ENCODE measurements at regions not wholly inside any gene's neighbourhood (a gene's known extent, or its start where the extent isn't known, plus 50 kb on each side); places are given as distances from the start of the nearest gene placed in this dataset.
A peak's percentile ranks its signal among the peaks of the same experiment; 100 is the strongest.

DNA sequence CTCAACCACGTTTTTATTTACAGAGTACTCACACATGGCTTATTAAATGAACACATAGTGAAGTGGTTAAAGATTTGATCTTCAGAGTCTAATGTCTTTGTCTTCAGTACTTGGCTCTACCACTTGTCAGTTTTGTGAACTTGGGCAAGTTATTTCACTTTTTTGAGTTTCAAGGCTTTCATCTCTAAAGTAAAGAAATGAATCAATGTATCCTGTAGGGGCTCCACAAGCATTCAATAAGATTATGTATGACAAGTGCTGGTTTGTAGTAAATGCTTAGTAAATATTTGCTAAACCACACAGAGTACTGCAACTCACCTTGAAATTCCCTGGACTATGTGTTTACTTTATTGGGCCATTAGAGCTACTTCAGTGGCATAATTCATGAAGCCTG lies 446.0 kb upstream of the GOT2 start:
- no peak for DNase-seq
- no peak for TF ChIP-seq POLR2A (IDR thresholded peaks at IDR 0.05; ENCODE audit: low read length)
- no peak for TF ChIP-seq GATA1 (IDR thresholded peaks at IDR 0.05; ENCODE audit: low read depth, low read length)

DNA sequence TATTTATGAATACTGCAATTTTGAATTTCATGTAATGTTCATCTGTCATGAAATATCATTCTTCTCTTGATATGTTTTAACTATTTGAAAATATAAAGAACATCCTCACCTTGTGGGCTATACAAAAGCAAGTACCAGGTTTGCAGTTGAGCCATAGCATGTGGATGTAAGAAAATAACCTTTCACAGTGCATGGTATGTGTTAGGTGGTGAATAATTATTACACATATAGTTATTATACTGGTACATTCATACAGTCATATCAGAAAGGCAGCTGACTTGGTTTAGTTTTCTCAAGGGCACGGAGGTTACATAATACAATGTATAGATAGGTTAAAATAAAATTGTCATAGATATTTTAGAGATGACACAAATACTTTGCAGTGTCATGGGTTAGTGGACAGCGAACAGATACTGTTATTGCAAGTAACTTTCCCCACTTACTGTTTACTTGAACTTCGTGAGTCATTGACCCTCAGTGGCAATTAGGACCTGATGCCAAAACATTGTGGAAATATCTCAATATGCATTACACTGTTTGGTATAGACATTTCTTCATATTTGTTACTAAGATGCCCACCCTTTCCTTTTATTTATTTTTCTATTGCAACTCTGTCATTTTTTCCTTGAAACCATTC lies 445.4 kb upstream of the GOT2 start:
- no peak for DNase-seq
- no peak for TF ChIP-seq POLR2A (IDR thresholded peaks at IDR 0.05; ENCODE audit: low read length)
- no peak for TF ChIP-seq GATA1 (IDR thresholded peaks at IDR 0.05; ENCODE audit: low read depth, low read length)

DNA sequence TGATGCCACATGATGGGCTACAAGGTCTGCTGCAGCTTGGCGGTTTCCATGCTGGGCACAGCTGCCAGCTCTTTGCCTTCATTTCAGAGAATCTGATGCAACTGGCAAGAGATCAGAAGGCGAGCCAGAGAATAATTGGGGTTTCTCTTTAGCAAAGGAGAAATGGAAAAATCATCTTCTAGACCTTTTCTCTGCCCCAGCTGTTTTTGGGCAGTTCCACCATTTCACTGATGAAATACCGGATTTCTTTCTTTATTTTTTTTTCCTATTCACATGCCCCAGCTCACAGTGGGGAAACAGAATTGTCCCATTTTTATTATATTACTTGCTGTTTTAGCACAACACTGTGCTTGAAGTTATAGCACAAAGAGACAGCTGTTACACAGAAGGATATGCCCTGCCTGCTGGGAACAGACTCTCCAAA lies 439.3 kb upstream of the GOT2 start:
- DNase-seq: no peak
- TF ChIP-seq POLR2A (IDR thresholded peaks at IDR 0.05; ENCODE audit: low read length) (no peak), GATA1 (IDR thresholded peaks at IDR 0.05; ENCODE audit: low read depth, low read length) (no peak)

DNA sequence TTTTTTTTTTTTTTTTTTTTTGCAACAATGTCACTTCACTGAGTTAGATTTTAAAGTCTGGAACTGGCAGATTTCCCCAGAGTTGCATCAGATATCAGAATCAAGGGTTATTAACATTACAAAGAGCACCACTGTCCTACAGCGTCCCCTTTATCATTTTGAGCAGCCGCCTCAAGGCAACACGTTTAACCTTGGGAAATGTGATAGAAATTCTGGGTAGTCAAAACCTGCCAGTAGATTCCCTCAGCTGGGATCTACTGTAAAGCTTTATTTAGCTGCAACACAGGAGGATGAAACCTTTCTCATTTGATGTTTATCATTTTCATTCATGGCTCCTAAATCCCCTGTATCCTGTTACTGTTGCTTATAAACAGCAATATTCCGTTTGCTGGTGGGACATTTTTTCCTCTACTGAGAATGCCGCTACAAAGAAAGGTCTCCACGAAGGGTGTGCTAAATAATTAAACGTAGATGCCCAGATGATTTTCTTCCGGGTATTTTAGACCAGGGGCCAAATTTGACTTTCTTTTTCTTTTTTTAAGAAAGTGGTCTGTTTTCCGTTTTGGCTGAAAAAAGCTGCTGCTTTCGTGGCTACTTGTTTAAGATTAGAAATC lies 436.1 kb upstream of the GOT2 start:
- peak; percentile 9 to 14 for DNase-seq
- TF ChIP-seq GATA1 (IDR thresholded peaks at IDR 0.05; ENCODE audit: low read depth, low read length) (no peak), POLR2A (IDR thresholded peaks at IDR 0.05; ENCODE audit: low read length) (no peak)

DNA sequence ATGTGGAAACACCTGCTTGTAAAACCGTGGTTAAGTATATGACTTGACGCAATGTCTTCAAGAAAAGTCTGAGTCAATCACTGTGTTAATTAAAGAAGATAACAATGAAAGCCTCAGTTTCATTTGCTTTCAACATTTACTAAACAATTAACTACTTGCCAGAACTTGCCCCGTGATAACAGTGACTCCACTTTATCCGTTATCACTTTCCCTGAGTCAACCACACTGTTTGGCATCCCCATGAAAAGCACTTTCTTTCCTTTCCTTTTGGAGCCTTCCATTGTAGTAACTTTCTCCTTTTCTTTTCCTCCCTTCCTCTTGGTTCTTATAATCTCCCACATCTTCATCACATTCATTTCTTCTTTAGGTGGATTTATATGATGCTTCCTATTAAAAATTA lies 435.1 kb upstream of the GOT2 start:
- TF ChIP-seq POLR2A (IDR thresholded peaks at IDR 0.05; ENCODE audit: low read length): no peak
- no peak for TF ChIP-seq GATA1 (IDR thresholded peaks at IDR 0.05; ENCODE audit: low read depth, low read length)
- DNase-seq: no peak

DNA sequence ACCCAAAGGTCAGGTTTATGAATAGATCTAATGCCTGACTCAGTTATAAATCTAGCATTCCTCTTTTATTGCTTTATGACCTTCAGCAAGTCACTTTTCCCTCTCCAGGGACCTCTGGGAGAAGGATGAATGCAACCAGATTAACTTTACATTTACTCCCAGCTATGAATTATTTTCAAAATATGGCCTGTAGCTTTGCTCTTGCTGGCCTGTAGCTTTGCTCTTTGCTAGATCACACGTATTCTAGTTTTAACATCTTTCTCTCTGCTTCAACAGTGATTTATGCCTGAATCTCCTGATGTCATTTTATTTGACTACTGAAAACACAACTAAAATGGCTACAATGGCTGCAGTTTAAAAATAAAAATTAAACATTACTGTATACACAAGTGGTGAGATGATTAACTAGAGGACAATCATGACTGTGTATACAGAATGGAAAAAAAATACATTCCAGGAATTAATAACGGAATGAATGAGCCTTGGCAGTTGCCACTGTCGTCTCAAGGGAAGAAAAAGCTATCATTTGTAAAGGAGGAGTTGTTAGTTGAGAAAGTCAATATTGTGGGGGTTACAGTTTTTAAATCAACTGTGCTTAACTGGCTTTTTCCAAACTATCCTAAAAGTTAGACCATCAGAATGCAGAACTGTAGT lies 434.5 kb upstream of the GOT2 start:
- no peak for TF ChIP-seq POLR2A (IDR thresholded peaks at IDR 0.05; ENCODE audit: low read length)
- no peak for TF ChIP-seq GATA1 (IDR thresholded peaks at IDR 0.05; ENCODE audit: low read depth, low read length)

DNA sequence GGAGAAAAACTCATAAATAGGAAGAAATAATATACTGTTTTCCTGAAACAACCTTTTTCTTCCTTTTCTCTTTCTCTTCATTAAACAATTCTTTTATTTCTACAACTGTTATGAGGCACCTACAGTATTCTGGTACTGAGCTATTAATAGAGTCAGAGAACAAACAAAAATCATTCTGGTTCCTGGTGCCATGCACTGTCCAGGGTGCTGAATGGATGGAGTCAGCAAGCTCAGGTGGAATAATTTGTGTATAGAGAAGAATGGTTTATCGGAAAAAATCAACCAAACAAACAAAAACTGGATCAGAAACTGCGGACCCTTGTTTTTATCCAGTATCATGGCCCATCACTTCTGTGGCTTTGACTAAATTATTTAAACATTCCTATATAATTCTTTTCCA lies 430.3 kb upstream of the GOT2 start:
- TF ChIP-seq GATA1 (IDR thresholded peaks at IDR 0.05; ENCODE audit: low read depth, low read length) (no peak), POLR2A (IDR thresholded peaks at IDR 0.05; ENCODE audit: low read length) (no peak)
- DNase-seq: no peak

More for the DNA sequence above, 434.5 kb upstream of the GOT2 start:
- DNase-seq: no peak

DNA sequence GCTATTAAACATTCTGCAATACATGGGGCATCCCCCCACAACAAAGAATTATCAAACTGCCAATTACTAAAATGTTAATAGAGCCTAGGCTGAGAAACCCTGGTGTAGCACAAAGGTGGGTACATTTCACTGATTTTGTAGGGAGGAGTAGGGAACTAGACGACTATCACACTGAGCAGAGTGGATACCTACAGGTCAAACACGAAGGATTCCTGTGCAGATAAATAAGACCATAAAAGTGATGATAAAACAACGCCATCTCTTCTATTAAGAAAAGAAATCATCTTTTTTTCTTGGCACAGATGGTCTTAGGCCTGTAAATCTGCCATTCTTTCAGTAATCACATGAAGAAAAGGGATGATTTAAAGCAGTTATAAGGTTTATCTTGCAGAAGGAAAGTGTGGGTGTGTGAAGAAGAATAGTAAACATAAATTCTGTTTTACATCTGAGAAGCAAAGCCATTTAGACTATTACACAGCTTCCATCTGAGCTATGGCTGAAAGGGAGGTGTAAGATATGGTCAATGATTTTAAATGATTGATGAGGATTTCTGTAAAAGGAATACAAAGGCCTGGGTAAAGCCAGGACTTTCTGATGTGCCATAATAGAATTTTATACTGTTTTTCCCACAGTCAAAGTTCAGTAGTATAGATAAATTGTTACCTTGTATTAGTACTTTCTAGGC lies 429.4 kb upstream of the GOT2 start:
- DNase-seq: no peak
- TF ChIP-seq GATA1 (IDR thresholded peaks at IDR 0.05; ENCODE audit: low read depth, low read length) (no peak), POLR2A (IDR thresholded peaks at IDR 0.05; ENCODE audit: low read length) (no peak)

DNA sequence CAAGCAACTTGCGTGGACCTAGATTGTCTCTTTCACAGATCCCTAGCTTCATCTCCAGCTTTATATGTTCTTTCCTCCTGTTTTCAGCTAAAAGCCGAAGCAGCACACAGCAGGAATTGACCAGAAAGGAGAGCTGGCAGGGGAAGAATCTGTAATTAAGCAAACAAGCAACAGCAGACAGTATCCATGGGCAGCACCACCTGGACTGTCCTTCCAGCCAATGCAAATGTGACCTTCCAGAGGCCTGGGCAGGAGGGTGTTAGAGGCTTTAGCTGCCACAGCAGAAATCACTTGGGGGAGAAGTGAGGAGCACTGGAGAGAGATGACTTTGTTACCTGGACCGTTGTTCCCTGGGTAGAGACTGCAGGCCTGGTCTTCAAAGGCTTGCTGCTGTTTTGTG lies 427.6 kb upstream of the GOT2 start:
- TF ChIP-seq POLR2A (IDR thresholded peaks at IDR 0.05; ENCODE audit: low read length): no peak
- DNase-seq: no peak

DNA sequence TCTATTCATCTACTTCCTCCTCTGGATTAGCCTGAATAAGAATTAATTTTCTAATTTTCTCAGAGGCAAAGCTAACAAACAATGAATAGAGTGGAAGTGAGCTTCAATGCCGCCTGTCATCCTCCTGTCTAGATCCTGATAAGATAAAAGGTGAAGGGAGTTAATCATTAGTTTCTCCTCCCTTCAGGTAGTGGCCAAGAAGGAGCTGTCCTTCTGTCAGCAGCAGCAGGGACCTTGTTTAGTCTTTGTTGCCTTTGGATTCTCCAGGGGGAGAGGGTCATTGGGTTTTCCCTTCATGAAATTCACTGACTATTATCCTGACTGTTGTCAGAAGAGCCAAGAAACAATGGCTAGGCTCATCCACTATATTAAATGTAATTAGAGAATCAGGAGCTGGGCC lies 420.2 kb upstream of the GOT2 start:
- no peak for DNase-seq
- TF ChIP-seq GATA1 (IDR thresholded peaks at IDR 0.05; ENCODE audit: low read depth, low read length) (no peak), POLR2A (IDR thresholded peaks at IDR 0.05; ENCODE audit: low read length) (no peak)

DNA sequence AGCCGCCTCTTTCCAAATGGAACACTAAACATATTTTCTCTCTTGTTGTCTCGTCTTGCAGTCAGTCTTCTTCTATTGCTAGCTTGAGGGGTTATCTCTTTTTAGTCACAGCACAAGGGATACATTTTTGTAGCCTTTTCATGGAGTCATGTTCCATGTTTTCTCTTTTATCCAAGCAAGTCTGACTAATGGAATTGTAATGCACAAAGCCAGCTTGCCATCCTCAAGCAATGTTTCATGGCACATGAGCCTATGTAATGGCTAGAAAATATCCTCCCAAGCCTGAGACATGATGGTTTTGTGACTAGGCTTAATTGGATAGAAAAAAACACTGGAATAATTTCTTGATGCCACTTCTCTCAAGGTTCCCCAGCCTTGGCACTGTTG lies 414.6 kb upstream of the GOT2 start:
- DNase-seq: no peak
- no peak for TF ChIP-seq POLR2A (IDR thresholded peaks at IDR 0.05; ENCODE audit: low read length)
- no peak for TF ChIP-seq GATA1 (IDR thresholded peaks at IDR 0.05; ENCODE audit: low read depth, low read length)

DNA sequence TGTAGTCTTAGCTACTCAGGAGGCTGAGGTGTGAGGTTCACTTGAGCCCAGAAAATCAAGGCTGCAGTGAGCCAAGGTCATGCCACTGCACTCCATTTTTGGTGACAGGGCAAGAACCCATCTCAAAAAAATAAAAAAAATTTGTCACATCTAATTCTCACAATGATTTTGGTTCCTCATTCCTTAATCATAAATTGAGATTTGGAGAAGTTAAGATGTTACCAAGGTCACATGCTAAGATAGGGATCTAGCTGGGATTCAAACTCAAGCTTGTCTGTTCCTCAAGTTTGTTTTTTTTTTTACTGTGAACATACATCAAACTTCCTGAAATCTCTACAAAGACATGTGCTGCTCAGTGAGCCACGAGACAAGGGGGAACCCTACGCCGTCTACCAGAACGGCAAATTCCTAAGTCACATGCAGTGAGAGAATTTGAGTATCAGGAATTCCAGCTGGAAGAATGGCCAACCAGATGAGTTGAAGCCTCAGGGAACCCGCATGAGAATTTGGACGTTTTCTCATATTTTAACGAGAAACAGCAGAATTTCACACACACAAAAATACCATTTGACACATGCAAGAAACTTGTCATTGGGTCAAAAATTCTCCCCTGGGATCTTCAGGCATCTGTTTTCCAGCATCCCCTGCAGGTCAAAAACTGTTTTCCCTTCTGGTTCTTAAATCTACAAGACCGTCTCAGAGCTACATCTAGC lies 414.1 kb upstream of the GOT2 start:
- TF ChIP-seq POLR2A (IDR thresholded peaks at IDR 0.05; ENCODE audit: low read length) (no peak), GATA1 (IDR thresholded peaks at IDR 0.05; ENCODE audit: low read depth, low read length) (no peak)
- DNase-seq: no peak

DNA sequence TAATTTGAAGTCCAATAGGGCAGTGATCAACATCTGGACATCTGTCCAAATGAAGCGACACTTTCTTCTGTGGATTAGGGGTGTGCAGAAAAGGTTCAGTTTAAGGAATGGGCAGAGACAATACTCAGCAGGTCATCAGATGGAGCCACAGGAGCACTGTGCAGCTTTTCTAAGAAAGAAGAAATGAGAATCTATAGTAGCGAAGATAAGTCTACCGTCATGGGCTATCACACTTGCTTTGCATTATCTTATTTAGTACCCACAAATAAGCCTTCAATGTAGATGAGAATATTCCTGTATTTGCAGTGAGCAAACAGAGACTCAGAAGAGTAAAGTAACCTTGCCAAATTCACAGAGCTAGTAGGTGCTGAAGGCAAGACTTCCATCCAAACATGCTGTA lies 412.0 kb upstream of the GOT2 start:
- no peak for DNase-seq
- TF ChIP-seq GATA1 (IDR thresholded peaks at IDR 0.05; ENCODE audit: low read depth, low read length): no peak
- TF ChIP-seq POLR2A (IDR thresholded peaks at IDR 0.05; ENCODE audit: low read length): no peak

DNA sequence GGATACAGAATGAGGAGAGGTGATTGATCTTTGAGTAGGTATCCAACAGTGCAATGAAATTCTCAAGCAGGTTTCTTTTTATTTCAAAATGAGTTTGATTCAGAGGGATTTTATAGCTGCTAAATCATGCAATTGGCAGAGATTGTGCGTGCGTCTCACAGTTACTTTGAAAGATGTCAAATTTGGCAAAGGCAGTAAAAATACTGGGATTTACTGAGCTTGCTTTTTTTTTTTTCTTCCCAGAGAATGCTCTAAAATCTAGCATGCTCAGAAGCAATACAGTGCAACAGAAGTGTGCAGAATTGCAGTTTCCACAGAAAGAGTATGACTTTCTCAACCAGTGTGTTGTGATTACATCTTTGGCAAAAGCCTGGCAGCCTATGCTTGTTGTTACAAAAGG lies 410.7 kb upstream of the GOT2 start:
- TF ChIP-seq GATA1 (IDR thresholded peaks at IDR 0.05; ENCODE audit: low read depth, low read length): no peak
- TF ChIP-seq POLR2A (IDR thresholded peaks at IDR 0.05; ENCODE audit: low read length): no peak
- no peak for DNase-seq
